GM12874 (cell line): ENCODE measurements at regions not wholly inside any gene's neighbourhood (a gene's known extent, or its start where the extent isn't known, plus 50 kb on each side); places are given as distances from the start of the nearest gene placed in this dataset.

ENCODE experiments used
- TF ChIP-seq, protein P1 (sequence below): IDR thresholded peaks from 2 replicates; pipeline ENCODE4 v1.5.1; 2011; ENCODE audit warnings: low read depth, mild to moderate bottlenecking, control low read depth, low read length, moderate library complexity; ENCODE audit not compliant: insufficient read depth

DNA sequence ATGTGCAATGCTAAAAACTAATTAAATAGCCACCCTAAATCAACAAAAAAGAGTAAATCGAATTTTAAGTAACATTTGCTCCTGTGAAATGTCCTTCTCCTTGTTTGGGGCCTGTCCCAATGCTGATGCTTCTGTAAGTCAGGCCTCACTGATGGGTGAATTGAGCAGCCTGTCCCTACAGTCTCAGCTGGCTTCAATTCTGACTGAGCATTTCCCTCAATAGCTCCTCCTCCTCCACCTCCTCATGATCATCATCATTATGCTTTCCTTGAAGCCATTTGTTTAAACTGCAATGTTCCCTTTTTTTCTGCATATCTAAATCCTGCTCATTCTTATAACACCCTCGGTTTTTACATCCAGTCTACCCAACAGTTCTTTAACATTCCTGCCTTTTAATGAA, 137.2 kb upstream of the CELF4 start:
- TF ChIP-seq, protein P1, sequence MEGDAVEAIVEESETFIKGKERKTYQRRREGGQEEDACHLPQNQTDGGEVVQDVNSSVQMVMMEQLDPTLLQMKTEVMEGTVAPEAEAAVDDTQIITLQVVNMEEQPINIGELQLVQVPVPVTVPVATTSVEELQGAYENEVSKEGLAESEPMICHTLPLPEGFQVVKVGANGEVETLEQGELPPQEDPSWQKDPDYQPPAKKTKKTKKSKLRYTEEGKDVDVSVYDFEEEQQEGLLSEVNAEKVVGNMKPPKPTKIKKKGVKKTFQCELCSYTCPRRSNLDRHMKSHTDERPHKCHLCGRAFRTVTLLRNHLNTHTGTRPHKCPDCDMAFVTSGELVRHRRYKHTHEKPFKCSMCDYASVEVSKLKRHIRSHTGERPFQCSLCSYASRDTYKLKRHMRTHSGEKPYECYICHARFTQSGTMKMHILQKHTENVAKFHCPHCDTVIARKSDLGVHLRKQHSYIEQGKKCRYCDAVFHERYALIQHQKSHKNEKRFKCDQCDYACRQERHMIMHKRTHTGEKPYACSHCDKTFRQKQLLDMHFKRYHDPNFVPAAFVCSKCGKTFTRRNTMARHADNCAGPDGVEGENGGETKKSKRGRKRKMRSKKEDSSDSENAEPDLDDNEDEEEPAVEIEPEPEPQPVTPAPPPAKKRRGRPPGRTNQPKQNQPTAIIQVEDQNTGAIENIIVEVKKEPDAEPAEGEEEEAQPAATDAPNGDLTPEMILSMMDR: no peak

DNA sequence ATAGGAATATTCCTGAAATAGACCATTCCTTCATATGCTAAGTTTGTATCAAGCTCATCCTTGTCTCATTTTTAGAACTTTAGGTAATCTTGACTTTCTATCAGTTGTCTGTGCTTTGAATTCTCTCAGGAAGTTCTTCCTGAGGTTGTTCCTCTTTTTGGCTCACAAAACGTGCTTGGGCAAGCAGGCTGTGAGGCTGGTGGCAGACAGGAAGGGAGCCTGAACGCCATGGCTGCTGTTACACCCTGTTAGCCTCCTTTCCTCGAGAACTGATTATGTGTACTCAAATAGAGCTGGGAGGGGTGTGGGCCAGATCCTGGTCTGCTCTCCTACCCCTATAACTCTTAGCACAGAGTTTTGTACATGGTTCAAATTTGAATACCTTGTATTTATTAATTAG, 136.4 kb upstream of the CELF4 start:
- TF ChIP-seq, protein P1: no peak

DNA sequence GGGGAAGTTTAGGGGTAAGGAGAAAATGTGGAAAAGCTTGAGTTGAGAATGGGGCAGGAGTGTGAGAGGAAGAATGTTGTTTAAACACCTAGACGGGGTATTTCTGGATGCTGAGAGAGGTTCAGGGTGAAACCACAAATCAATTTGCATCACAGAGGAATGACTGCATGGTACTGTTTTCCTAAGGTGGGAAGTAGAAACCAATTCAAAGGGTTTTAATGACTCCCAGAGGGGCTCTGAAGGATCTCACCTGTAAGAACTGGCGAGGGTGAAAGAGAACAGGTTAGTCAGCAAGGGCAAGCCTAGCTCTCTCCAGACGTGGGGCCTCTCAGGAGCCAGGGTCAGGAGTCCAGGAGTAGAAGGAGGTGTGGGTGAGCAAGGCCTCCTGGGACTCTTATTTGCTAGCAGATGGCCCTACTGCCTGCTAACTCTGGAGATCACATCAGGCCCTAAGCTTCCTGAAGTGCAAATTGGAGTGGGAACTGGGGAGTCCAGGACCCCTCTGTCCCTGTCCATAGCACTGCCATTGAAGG, 133.0 kb upstream of the CELF4 start:
- TF ChIP-seq, protein P1: no peak

DNA sequence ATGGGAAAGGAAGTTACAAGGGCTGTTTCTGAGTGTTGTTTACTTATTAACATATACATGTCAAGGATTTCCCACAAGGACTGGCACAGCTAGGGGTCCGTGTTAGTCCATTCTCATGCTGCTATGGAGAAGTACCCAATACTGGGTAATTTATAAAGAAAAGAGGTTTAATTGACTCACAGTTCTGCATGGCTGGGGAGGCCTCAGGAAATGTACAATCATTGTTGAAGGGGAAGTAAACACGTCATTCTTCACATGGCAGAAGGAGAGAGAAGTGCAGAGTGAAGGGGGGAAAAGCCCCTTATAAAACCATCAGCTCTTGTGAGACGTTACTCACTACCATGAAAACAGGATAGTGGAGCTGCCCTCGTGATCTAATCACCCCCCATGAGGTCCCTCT, 128.9 kb upstream of the CELF4 start:
- TF ChIP-seq, protein P1: no peak

DNA sequence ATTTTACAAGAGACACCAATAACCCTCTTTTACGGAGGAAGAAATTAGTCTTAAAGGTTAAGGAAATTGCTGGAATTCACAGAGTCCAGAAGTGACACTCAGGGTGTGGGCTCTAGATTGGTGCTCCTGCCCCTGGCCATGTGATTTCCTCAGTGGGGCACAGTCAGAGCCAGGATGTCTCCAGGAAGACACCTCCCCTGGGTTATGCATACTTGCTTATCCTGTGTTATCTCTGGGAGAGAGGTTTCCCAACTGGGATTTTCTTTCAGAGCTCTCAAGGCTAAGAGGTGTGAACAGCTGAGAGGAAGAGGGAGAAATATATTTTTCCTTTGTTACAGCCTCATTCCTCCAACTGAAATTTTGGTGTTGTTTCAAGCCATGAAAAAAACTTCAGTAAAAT, 125.6 kb upstream of the CELF4 start:
- TF ChIP-seq, protein P1: no peak

DNA sequence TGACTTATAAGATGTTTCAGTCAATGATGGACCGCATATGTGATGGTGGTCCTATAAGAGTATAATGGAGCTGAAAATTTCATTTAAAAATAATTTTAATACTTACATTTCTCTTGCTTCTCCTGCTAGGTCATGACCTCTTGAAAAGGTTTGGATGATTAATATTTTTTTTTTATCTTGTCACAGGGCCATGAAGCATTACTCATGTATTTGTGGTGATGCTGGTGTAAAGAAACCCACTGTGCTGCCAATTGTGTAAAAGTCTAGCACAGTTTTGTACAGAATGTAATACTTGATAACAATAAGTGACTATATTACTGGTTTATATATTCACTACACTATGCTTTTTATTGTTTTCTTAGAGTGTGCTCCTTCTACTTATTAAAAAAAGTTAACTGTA, 124.2 kb upstream of the CELF4 start:
- TF ChIP-seq, protein P1: no peak

DNA sequence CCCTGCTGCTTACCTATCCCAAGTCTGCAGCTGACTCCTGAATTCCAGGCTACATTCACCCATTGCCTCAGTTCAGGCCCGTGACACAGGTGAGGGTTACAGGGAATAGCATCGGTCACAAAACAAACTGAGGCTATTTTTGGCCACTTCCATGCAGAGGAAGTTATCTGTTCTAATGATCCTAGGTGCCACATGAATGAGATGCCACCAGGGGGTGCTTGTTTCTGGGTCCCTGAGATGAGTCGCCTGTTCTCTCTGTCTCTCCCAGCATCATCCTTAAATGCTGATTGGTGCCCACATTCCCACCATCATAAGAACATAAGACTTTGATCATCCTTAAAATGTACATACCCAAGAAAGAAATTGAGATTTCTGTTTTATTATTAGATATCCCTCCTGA, 119.0 kb upstream of the CELF4 start:
- TF ChIP-seq, protein P1: no peak

DNA sequence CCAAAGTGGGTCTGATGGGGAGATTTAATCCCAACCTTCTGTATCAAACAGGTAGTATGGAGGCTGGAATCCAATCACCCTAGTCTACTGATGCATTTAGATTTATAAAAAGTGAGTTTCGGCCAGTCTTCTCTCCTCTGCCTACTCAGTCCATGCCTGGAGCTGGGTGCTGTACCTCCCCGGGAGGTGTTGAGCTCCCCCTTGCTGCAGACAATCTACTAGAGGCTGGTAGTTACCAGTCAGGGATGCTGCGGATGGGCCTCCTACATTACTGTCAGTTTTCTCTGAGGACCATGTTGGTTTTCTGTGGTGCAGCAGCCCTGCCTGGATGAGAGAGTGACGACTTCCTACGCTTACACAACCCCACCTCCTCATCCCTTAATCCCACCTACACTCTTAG, 118.6 kb upstream of the CELF4 start:
- TF ChIP-seq, protein P1: no peak
